HepG2 (cell line): ENCODE measurements at regions not wholly inside any gene's neighbourhood (a gene's known extent, or its start where the extent isn't known, plus 50 kb on each side); places are given as distances from the start of the nearest gene placed in this dataset.

ENCODE experiments used
- BCL6 ChIP-seq: IDR thresholded peaks from 2 replicates; pipeline ENCODE4 v1.6.1; 2016; ENCODE audit warnings: missing genetic modification reagents, missing compliant biosample characterization
- POLR2AphosphoS5 ChIP-seq: IDR thresholded peaks from 2 replicates; pipeline ENCODE4 v1.6.1; 2012; ENCODE audit warnings: low read depth, low read length
- TF ChIP-seq, protein P1 (sequence below): sonication (generic); formaldehyde crosslinking; IDR thresholded peaks from one replicate; pipeline ENCODE4 v1.5.1; 2020; ENCODE audit warnings: mild to moderate bottlenecking, missing genetic modification reagents; ENCODE audit errors: not compliant biosample characterization
- TF ChIP-seq, protein P2 (sequence below): sonication (generic); formaldehyde crosslinking; IDR thresholded peaks from 2 replicates; pipeline ENCODE4 v1.4.0; 2020; ENCODE audit warnings: missing genetic modification reagents, borderline replicate concordance

DNA sequence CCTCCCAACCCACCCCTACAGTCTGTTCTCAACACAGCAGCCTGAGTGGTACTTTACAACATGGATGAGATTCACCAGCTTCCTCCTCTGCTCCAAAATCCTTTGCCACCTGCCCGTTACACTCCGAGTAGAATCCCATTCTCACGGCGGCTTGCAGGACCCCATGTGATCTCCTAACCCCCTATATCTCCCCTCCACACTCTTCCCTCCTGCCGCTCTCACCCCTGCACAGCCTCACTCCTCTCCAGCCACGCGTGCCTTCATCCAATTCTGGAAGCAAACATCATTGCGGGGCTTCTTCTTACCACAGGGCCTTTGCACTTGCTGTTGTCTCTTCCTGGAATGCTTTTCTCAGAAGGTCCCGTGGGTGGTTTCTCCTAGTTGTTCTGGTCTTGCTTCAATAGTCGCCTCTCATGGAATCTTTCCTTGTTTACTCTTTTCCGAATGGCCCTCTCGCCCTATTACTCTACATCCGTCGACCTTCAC, 472.3 kb downstream of the CDH26 start (continued):
- TF ChIP-seq, protein P1, sequence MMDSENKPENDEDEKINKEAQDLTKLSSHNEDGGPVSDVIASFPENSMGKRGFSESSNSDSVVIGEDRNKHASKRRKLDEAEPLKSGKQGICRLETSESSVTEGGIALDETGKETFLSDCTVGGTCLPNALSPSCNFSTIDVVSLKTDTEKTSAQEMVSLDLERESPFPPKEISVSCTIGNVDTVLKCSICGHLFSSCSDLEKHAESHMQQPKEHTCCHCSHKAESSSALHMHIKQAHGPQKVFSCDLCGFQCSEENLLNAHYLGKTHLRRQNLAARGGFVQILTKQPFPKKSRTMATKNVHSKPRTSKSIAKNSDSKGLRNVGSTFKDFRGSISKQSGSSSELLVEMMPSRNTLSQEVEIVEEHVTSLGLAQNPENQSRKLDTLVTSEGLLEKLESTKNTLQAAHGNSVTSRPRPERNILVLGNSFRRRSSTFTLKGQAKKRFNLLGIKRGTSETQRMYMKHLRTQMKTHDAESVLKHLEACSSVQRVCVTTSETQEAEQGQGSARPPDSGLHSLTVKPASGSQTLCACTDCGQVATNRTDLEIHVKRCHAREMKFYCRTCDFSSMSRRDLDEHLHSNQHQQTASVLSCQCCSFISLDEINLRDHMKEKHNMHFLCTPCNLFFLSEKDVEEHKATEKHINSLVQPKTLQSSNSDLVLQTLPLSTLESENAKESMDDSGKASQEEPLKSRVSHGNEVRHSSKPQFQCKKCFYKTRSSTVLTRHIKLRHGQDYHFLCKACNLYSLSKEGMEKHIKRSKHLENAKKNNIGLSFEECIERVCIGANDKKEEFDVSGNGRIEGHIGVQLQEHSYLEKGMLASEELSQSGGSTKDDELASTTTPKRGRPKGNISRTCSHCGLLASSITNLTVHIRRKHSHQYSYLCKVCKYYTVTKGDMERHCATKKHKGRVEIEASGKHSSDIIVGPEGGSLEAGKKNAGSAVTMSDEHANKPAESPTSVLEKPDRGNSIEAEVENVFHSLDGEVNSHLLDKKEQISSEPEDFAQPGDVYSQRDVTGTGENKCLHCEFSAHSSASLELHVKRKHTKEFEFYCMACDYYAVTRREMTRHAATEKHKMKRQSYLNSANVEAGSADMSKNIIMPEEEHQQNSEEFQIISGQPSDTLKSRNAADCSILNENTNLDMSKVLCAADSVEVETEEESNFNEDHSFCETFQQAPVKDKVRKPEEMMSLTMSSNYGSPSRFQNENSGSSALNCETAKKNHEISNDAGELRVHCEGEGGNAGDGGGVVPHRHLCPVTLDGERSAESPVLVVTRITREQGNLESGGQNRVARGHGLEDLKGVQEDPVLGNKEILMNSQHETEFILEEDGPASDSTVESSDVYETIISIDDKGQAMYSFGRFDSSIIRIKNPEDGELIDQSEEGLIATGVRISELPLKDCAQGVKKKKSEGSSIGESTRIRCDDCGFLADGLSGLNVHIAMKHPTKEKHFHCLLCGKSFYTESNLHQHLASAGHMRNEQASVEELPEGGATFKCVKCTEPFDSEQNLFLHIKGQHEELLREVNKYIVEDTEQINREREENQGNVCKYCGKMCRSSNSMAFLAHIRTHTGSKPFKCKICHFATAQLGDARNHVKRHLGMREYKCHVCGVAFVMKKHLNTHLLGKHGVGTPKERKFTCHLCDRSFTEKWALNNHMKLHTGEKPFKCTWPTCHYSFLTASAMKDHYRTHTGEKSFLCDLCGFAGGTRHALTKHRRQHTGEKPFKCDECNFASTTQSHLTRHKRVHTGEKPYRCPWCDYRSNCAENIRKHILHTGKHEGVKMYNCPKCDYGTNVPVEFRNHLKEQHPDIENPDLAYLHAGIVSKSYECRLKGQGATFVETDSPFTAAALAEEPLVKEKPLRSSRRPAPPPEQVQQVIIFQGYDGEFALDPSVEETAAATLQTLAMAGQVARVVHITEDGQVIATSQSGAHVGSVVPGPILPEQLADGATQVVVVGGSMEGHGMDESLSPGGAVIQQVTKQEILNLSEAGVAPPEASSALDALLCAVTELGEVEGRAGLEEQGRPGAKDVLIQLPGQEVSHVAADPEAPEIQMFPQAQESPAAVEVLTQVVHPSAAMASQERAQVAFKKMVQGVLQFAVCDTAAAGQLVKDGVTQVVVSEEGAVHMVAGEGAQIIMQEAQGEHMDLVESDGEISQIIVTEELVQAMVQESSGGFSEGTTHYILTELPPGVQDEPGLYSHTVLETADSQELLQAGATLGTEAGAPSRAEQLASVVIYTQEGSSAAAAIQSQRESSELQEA: no peak
- TF ChIP-seq POLR2AphosphoS5 (no peak), BCL6 (CRISPR knock-in tag) (no peak)
- TF ChIP-seq, protein P2, sequence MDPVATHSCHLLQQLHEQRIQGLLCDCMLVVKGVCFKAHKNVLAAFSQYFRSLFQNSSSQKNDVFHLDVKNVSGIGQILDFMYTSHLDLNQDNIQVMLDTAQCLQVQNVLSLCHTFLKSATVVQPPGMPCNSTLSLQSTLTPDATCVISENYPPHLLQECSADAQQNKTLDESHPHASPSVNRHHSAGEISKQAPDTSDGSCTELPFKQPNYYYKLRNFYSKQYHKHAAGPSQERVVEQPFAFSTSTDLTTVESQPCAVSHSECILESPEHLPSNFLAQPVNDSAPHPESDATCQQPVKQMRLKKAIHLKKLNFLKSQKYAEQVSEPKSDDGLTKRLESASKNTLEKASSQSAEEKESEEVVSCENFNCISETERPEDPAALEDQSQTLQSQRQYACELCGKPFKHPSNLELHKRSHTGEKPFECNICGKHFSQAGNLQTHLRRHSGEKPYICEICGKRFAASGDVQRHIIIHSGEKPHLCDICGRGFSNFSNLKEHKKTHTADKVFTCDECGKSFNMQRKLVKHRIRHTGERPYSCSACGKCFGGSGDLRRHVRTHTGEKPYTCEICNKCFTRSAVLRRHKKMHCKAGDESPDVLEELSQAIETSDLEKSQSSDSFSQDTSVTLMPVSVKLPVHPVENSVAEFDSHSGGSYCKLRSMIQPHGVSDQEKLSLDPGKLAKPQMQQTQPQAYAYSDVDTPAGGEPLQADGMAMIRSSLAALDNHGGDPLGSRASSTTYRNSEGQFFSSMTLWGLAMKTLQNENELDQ (CRISPR knock-in tag): no peak
